CD4-positive, CD25-positive, alpha-beta regulatory T cell (primary cell): ENCODE measurements at regions not wholly inside any gene's neighbourhood (a gene's known extent, or its start where the extent isn't known, plus 50 kb on each side); places are given as distances from the start of the nearest gene placed in this dataset.

Experiments
- ATAC-seq, 2 donors: fragments of 150-1000 bp; cut with Tn5 transposase; one replicate each; pipeline ENCODE4 v1.10.0; 2021; ENCODE audit warnings: low read depth in 2 of 2, moderate number of reproducible peaks in 2 of 2, moderate library complexity in 1 of 2
- DNase-seq, 3 donors: peaks; one replicate each; pipeline versions ENCODE4 v3.0.0 to v3.0.0-alpha.2; 2012 to 2022; ENCODE audit warnings: mixed read lengths in 1 of 3
- H3K27ac ChIP-seq: one replicate; pipeline ENCODE4 v1.7.0; 2013; ENCODE audit warnings: mild to moderate bottlenecking, low read length; ENCODE audit not compliant: insufficient read depth, poor library complexity, severe bottlenecking
- H3K27me3 ChIP-seq: one replicate; pipeline ENCODE4 v1.7.0; 2013; ENCODE audit warnings: low read length; ENCODE audit not compliant: control insufficient read depth, insufficient read depth
- H3K36me3 ChIP-seq: one replicate; pipeline ENCODE4 v1.7.0; 2013; ENCODE audit warnings: mild to moderate bottlenecking, low read length, moderate library complexity; ENCODE audit not compliant: control insufficient read depth, insufficient read depth
- H3K4me1 ChIP-seq: 2 replicates; pipeline ENCODE4 v1.7.0; 2013; ENCODE audit warnings: mild to moderate bottlenecking, low read length; ENCODE audit not compliant: insufficient read depth, control insufficient read depth, poor library complexity, severe bottlenecking
- H3K4me3 ChIP-seq: one replicate; pipeline ENCODE4 v1.7.0; 2013; ENCODE audit warnings: low read depth, mild to moderate bottlenecking, low read length, moderate library complexity
- H3K9me3 ChIP-seq, 2 experiments: 1 replicate in 1 of 2; 2 replicates in 1 of 2; pipeline ENCODE4 v1.7.0; 2013; ENCODE audit warnings: low read length in 2 of 2, mild to moderate bottlenecking in 1 of 2, moderate library complexity in 1 of 2; ENCODE audit not compliant: control insufficient read depth in 2 of 2
- H3K27ac Mint-ChIP-seq, 3 donors: one replicate each; pipeline ENCODE4 v1.8.0; 2020 to 2022; ENCODE audit warnings: mild to moderate bottlenecking in 3 of 3, mixed read lengths in 3 of 3, moderate library complexity in 2 of 3
- H3K27me3 Mint-ChIP-seq: one replicate; pipeline ENCODE4 v1.8.0; 2022; ENCODE audit warnings: mild to moderate bottlenecking, mixed read lengths
- H3K36me3 Mint-ChIP-seq: one replicate; pipeline ENCODE4 v1.8.0; 2020; ENCODE audit warnings: mixed read lengths
- H3K4me1 Mint-ChIP-seq, 4 donors: one replicate each; pipeline ENCODE4 v1.8.0; 2020 to 2022; ENCODE audit warnings: mixed read lengths in 4 of 4, mild to moderate bottlenecking in 1 of 4
- H3K4me3 Mint-ChIP-seq, 4 donors: one replicate each; pipeline ENCODE4 v1.8.0; 2020 to 2022; ENCODE audit warnings: mild to moderate bottlenecking in 4 of 4, mixed read lengths in 4 of 4, moderate library complexity in 3 of 4
- H3K9me3 Mint-ChIP-seq, 7 donors: one replicate each; pipeline ENCODE4 v1.8.0; 2020 to 2022; ENCODE audit warnings: mixed read lengths in 7 of 7, mild to moderate bottlenecking in 3 of 7, moderate library complexity in 2 of 7

GRCh38 chr9:21751998-21752397 lies 50.4 kb upstream of the MTAP start:
- Histone ChIP-seq H3K4me3 (no peak overlapping the region), H3K9me3 (no peaks in the 10 kb centered on the region), H3K27ac (no peak overlapping the region), H3K4me1 (no peaks in the 10 kb centered on the region), H3K27me3 (peaks cover 9% of the 10 kb centered on the region), H3K36me3 (no peaks in the 10 kb centered on the region)
- no peaks in the 10 kb centered on the region for H3K36me3 Mint-ChIP-seq
- H3K27me3 Mint-ChIP-seq: peaks cover 24% of the 10 kb centered on the region
- no peak for ATAC-seq
- H3K4me1 Mint-ChIP-seq: no peaks in the 10 kb centered on the region
- no peak overlapping the region for H3K27ac Mint-ChIP-seq
- no peak overlapping the region for H3K4me3 Mint-ChIP-seq
- no peak for DNase-seq
- no peaks in the 10 kb centered on the region for H3K9me3 Mint-ChIP-seq
